ENCODE measurements at regions not wholly inside any gene's neighbourhood (a gene's known extent, or its start where the extent isn't known, plus 50 kb on each side); places are given as distances from the start of the nearest gene placed in this dataset.

DNA sequence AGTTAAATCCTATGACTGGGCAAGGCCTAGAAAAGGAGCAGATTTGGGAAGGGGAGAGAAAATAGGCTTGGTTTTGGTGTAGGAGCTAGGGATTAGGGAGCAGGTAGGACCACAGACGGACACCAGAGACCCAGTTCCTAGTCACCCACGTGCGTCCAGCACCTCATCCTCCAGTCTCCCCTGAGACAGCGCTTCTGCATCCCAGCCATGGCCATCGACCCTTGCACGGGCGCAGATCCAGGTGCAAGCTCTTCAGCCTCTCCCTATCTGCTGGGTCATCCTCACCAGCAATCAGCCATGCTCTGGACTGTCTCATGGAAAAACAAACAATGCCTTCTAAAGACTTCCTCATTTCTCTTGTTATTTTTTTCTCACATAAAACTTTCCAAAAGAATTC, 246.8 kb upstream of the RAB6C start:
- Histone ChIP-seq H3K27me3 (ENCODE audit: control insufficient read depth in 1 of 2, insufficient read depth in 2 of 2, low read length in 2 of 2) (no peaks in the 10 kb centered on the region), H3K27ac (ENCODE audit: low read depth, low read length) (no peak overlapping the region), H3K36me3 (ENCODE audit: insufficient read depth, low read length) (no peaks in the 10 kb centered on the region), H3K4me3 (ENCODE audit: low read depth in 1 of 2, low read length in 2 of 2) (no peak overlapping the region), H3K9me3 (ENCODE audit: low read length) (no peaks in the 10 kb centered on the region), H3K4me1 (ENCODE audit: insufficient read depth, low read length) (no peaks in the 10 kb centered on the region), H3K9ac (ENCODE audit: low read length) (no peak overlapping the region)

DNA sequence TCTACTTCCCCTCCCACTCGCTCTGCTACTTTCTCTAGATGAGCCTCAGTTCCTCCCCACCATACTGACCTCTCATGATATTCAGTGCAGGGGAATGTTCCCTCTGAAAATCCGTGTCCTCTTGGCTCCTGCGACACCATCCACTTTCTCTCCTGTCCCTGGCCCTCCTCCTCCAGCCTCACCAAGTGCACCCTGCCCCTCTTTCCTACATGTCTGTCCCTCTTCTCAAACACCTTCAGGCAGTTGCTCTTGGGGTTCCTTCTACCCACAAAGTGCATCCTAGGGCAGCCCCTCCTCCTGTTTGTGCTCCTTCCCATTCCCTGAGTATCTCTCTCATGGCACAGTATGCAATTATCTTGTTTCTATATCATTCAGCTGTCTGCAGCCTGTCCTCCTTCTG, 246.4 kb upstream of the RAB6C start:
- Histone ChIP-seq H3K9me3 (ENCODE audit: low read length) (no peaks in the 10 kb centered on the region), H3K9ac (ENCODE audit: low read length) (no peak overlapping the region), H3K36me3 (ENCODE audit: insufficient read depth, low read length) (no peaks in the 10 kb centered on the region), H3K4me3 (ENCODE audit: low read depth in 1 of 2, low read length in 2 of 2) (no peak overlapping the region), H3K27ac (ENCODE audit: low read depth, low read length) (no peak overlapping the region), H3K4me1 (ENCODE audit: insufficient read depth, low read length) (no peaks in the 10 kb centered on the region), H3K27me3 (ENCODE audit: control insufficient read depth in 1 of 2, insufficient read depth in 2 of 2, low read length in 2 of 2) (no peaks in the 10 kb centered on the region)

DNA sequence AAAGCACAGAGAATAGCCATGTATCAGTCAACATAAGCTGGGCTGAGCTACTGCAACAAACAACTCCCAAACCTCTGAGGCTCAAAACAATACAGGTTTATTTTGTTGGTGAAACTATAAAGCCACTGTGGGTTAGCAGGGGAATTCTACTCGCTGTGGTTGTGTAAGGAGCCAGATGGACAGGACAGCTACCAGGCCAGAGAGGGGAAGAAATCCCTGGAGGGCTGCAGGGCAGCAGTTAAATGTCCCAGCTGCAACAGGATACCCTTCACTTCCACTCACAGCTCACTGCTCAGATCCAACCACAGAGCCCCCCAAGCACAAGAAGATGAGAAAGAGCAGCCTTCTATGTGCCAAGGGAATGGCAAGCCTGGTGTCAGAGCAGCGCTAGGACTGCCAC, 245.9 kb upstream of the RAB6C start:
- Histone ChIP-seq H3K4me3 (ENCODE audit: low read depth in 1 of 2, low read length in 2 of 2) (no peak overlapping the region), H3K9ac (ENCODE audit: low read length) (no peak overlapping the region), H3K4me1 (ENCODE audit: insufficient read depth, low read length) (no peaks in the 10 kb centered on the region), H3K9me3 (ENCODE audit: low read length) (no peaks in the 10 kb centered on the region), H3K27me3 (ENCODE audit: control insufficient read depth in 1 of 2, insufficient read depth in 2 of 2, low read length in 2 of 2) (no peaks in the 10 kb centered on the region), H3K27ac (ENCODE audit: low read depth, low read length) (no peak overlapping the region), H3K36me3 (ENCODE audit: insufficient read depth, low read length) (no peaks in the 10 kb centered on the region)

DNA sequence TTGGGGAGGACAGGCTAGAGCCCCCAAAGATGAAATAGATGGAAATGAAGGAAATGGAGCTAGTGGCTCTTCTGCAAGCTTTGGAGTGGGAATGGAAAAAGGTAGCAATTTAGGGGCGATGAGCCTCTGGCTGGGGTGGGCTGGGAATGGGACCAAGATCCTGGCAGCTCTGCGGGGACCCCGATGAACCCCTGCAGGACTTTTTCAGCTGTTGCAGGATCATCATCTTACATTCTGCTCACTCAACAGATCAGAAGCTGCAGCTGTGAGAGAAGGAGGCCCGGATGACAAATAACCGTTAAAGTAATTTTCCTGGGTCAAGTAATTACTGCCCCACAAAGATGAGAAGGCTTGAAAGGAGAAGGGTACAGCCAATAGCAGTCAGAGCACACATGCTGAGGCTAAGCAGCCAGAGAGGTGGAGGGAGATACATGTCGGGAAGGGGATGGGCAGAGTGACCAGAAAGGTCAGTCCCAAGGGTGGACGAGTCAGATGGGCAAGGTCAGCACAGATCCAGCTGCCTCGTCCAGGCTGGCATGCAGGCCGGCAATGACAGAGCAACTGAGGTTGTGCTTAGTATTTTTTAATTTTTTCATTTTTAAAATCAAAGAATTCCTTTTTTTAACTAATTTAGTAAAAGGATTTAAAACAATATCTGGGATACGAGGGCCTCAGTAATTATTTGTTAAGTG, 245.0 kb upstream of the RAB6C start:
- no peak overlapping the region for H3K9ac ChIP-seq (ENCODE audit: low read length)
- no peak overlapping the region for H3K27ac ChIP-seq (ENCODE audit: low read depth, low read length)
- H3K4me3 ChIP-seq (ENCODE audit: low read depth in 1 of 2, low read length in 2 of 2): no peak overlapping the region
- no peaks in the 10 kb centered on the region for H3K9me3 ChIP-seq (ENCODE audit: low read length)
- H3K36me3 ChIP-seq (ENCODE audit: insufficient read depth, low read length): no peaks in the 10 kb centered on the region
- H3K27me3 ChIP-seq (ENCODE audit: control insufficient read depth in 1 of 2, insufficient read depth in 2 of 2, low read length in 2 of 2): no peaks in the 10 kb centered on the region
- no peaks in the 10 kb centered on the region for H3K4me1 ChIP-seq (ENCODE audit: insufficient read depth, low read length)

DNA sequence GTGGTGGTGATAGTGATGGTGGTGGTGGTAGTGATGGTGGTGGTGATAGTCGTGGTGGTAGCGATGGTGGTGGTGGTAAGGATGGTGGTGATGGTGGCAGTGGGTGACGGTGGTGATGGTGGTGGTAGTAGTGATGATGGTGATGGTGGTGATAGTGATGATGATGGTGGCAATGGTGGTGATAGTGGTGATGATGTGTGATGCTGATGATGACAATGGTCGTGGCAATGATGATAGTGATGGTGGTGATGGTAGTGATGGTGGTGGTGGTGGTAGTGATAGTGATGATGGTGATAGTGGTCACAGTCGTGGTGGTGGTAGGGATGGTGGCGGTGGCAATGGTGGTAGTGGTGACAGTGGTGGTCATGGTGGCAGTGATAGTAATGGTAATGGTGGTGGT, 243.9 kb upstream of the RAB6C start:
- no peak overlapping the region for H3K4me3 ChIP-seq (ENCODE audit: low read depth in 1 of 2, low read length in 2 of 2)
- H3K9ac ChIP-seq (ENCODE audit: low read length): no peak overlapping the region
- H3K9me3 ChIP-seq (ENCODE audit: low read length): no peaks in the 10 kb centered on the region
- H3K36me3 ChIP-seq (ENCODE audit: insufficient read depth, low read length): no peaks in the 10 kb centered on the region
- no peaks in the 10 kb centered on the region for H3K4me1 ChIP-seq (ENCODE audit: insufficient read depth, low read length)
- no peaks in the 10 kb centered on the region for H3K27me3 ChIP-seq (ENCODE audit: control insufficient read depth in 1 of 2, insufficient read depth in 2 of 2, low read length in 2 of 2)
- no peak overlapping the region for H3K27ac ChIP-seq (ENCODE audit: low read depth, low read length)

DNA sequence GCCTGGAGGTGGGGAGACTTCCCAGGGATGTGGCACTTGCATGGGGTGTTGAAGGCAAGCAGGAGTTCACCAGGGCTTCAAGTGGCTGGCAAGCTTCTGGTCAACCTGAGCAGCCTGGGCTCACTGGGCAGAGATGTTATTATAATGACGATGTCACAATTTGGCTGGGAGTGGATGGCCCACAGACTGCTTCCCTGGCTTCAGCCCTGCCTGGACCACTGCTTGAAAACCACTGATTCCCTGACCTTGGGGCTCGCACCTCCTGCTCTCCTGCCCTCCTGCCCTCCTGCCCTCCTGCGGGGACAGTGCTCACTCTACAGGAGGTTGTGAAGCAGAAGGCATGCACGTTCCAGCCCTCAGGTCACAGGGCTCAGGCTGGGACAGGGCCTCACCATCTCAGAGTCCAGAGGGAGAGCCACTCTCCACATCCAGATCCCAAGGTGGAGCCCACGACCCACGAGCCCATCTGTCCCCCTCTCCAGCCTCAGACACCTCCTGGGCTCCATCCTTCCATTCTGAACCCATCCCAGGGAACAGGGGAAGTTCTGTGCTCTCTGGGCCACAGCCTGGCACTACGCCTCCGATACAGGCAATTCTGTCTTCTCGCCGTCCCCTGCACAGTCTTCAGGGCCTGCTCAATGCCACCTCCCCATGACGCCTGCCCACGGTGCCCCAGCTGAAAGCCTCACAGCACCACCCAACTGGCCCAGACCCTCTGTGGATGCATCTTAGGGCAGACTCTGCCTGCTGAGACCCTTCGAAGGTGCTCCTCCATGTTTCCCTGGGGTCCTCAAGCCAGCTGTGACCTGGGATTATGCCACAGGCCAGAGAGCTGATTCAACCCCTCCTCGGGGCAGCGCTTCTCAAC, 241.6 kb upstream of the RAB6C start:
- H3K27ac ChIP-seq (ENCODE audit: low read depth, low read length): no peak overlapping the region
- H3K27me3 ChIP-seq (ENCODE audit: control insufficient read depth in 1 of 2, insufficient read depth in 2 of 2, low read length in 2 of 2): no peaks in the 10 kb centered on the region
- no peaks in the 10 kb centered on the region for H3K36me3 ChIP-seq (ENCODE audit: insufficient read depth, low read length)
- H3K4me1 ChIP-seq (ENCODE audit: insufficient read depth, low read length): no peaks in the 10 kb centered on the region
- H3K9ac ChIP-seq (ENCODE audit: low read length): no peak overlapping the region
- H3K9me3 ChIP-seq (ENCODE audit: low read length): no peaks in the 10 kb centered on the region
- H3K4me3 ChIP-seq (ENCODE audit: low read depth in 1 of 2, low read length in 2 of 2): no peak overlapping the region

DNA sequence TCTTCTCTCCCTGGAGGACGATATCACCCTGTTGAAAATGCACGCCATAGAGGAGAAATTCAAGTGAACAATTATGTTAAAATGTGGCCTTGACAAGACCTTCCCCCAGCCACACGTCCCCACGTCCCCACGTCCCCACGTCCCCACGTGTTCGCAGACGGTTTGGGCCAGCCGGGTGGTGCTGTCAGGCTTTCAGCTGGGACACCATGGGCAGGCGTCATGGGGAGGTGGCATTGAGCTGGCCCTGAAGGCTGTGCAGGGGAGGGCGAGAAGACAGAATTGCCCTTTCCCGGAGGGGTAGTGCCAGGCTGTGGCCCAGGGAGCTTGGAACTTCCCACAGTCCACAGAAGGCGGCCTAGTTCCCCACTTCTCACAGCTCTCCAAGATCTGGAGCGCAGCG, 240.7 kb upstream of the RAB6C start:
- Histone ChIP-seq H3K9me3 (ENCODE audit: low read length) (no peaks in the 10 kb centered on the region), H3K4me3 (ENCODE audit: low read depth in 1 of 2, low read length in 2 of 2) (no peak overlapping the region), H3K27ac (ENCODE audit: low read depth, low read length) (no peak overlapping the region), H3K36me3 (ENCODE audit: insufficient read depth, low read length) (no peaks in the 10 kb centered on the region), H3K9ac (ENCODE audit: low read length) (no peak overlapping the region), H3K4me1 (ENCODE audit: insufficient read depth, low read length) (no peaks in the 10 kb centered on the region), H3K27me3 (ENCODE audit: control insufficient read depth in 1 of 2, insufficient read depth in 2 of 2, low read length in 2 of 2) (no peaks in the 10 kb centered on the region)

DNA sequence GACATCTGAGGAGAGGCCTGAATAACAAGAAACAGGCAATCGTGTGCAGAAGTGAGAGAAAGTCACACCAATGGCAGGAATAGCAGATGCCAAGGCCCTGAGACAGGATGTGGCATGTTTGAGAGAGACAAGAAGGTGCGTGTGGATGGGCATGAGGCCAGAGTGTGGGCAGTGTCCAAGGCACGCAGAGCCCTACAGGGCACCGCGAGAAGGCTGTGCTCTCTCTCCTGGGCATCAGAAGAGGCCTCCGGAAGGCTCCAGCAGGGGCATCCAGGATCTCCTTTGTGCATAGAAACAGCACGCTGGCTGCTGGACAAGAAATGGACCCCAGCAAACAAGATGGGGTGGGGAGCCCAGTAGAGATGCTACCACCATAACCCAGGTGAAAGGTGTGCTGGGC, 239.0 kb upstream of the RAB6C start:
- Histone ChIP-seq H3K27ac (ENCODE audit: low read depth, low read length) (no peak overlapping the region), H3K36me3 (ENCODE audit: insufficient read depth, low read length) (no peaks in the 10 kb centered on the region), H3K9ac (ENCODE audit: low read length) (no peak overlapping the region), H3K27me3 (ENCODE audit: control insufficient read depth in 1 of 2, insufficient read depth in 2 of 2, low read length in 2 of 2) (no peaks in the 10 kb centered on the region), H3K4me1 (ENCODE audit: insufficient read depth, low read length) (no peaks in the 10 kb centered on the region), H3K9me3 (ENCODE audit: low read length) (no peaks in the 10 kb centered on the region), H3K4me3 (ENCODE audit: low read depth in 1 of 2, low read length in 2 of 2) (no peak overlapping the region)

DNA sequence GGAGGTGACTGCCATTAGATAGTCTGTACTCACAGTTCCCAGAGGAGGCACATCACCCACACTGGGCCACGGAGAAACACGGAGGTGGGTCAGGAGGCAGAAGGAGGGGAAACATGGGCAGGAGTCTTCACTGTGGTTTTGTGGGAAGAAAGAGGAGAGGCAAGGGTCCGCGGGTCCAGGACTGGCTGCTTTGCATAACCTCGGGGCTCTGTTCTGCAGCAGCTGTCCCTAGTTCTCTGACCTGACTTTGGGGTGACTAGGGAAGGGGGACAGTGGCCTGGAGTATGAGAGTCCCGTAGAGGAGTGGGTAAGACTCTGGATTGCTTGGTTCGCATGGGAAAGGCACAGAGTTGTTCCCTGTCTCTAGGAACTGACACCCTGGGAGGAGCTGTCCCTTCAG, 238.3 kb upstream of the RAB6C start:
- Histone ChIP-seq H3K9me3 (ENCODE audit: low read length) (no peaks in the 10 kb centered on the region), H3K9ac (ENCODE audit: low read length) (no peak overlapping the region), H3K4me1 (ENCODE audit: insufficient read depth, low read length) (no peaks in the 10 kb centered on the region), H3K36me3 (ENCODE audit: insufficient read depth, low read length) (no peaks in the 10 kb centered on the region), H3K27ac (ENCODE audit: low read depth, low read length) (no peak overlapping the region), H3K27me3 (ENCODE audit: control insufficient read depth in 1 of 2, insufficient read depth in 2 of 2, low read length in 2 of 2) (no peaks in the 10 kb centered on the region), H3K4me3 (ENCODE audit: low read depth in 1 of 2, low read length in 2 of 2) (no peak overlapping the region)

DNA sequence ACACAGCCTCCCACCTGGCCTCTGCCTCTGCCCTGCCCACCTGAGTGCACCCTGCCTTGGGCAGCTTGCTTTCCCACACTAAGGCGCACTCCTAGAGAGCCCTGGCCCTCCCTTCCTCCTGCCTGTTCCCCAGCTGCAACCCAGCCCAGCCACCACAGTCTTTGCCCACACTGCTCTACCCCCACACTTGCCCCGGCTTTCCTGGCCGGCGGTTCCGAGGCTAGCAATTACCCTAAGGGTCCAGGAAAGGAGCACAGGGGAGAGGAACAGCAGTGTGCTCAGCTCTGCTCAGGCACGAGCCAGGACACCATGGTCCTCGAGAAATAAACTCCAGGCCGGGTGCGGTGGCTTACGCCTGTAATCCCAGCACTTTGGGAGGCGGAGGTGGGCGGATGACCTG, 237.8 kb upstream of the RAB6C start:
- Histone ChIP-seq H3K9me3 (ENCODE audit: low read length) (no peaks in the 10 kb centered on the region), H3K9ac (ENCODE audit: low read length) (no peak overlapping the region), H3K27ac (ENCODE audit: low read depth, low read length) (no peak overlapping the region), H3K36me3 (ENCODE audit: insufficient read depth, low read length) (no peaks in the 10 kb centered on the region), H3K27me3 (ENCODE audit: control insufficient read depth in 1 of 2, insufficient read depth in 2 of 2, low read length in 2 of 2) (no peaks in the 10 kb centered on the region), H3K4me1 (ENCODE audit: insufficient read depth, low read length) (no peaks in the 10 kb centered on the region), H3K4me3 (ENCODE audit: low read depth in 1 of 2, low read length in 2 of 2) (no peak overlapping the region)

DNA sequence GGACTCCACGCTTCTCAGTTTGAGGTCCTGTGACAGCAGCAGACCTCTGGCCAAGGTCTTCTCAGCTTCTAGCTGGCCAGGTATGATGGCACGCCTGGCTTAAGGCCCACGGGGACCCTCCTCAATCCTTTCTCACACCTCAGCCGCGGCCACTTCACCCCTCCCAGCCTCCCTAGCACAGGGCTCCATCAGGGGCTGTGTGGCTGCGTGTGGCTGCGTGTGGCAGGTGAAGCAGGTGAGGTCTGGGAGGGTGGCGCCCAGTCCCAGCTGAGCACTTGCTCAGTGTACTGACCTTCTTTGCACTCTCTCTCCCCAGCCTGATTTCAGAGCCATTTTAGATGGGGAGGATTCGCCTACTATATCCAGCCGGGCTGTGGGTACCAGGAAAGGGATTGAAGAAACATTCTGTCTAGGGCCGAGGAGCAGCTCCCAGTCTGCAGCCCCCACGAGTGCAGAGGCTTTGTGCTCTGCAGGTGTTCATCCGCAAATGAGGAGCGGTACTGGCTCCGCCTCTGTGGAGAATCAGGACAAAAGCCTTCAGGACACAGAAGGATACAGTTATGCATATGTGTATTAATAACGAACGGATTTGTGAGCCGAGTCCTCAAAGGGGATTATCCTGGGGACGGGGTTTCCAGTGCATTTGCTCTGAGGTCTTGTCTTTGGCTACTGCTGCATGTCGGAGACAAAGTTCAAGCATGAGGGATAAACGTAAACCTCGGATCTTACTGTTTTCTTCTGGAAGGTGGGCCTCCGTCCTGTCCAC, 236.9 kb upstream of the RAB6C start:
- Histone ChIP-seq H3K27ac (ENCODE audit: low read depth, low read length) (no peak overlapping the region), H3K4me1 (ENCODE audit: insufficient read depth, low read length) (no peaks in the 10 kb centered on the region), H3K27me3 (ENCODE audit: control insufficient read depth in 1 of 2, insufficient read depth in 2 of 2, low read length in 2 of 2) (no peaks in the 10 kb centered on the region), H3K4me3 (ENCODE audit: low read depth in 1 of 2, low read length in 2 of 2) (no peak overlapping the region), H3K9ac (ENCODE audit: low read length) (no peak overlapping the region), H3K36me3 (ENCODE audit: insufficient read depth, low read length) (no peaks in the 10 kb centered on the region), H3K9me3 (ENCODE audit: low read length) (no peaks in the 10 kb centered on the region)

All from muscle layer of colon (tissue), 2 donors.